Renal cortical epithelial cell (primary cell): ENCODE measurements at regions not wholly inside any gene's neighbourhood (a gene's known extent, or its start where the extent isn't known, plus 50 kb on each side); places are given as distances from the start of the nearest gene placed in this dataset.
"Not testable (repeated sequence)": the region's sequence is repeated elsewhere in the genome, so short reads cannot be mapped to it uniquely, and the experiment has no call there.

ENCODE experiments used
- DNase-seq: peaks from one replicate; pipeline ENCODE4 v3.0.0-alpha.2; 2011; ENCODE audit warnings: low read depth

DNA sequence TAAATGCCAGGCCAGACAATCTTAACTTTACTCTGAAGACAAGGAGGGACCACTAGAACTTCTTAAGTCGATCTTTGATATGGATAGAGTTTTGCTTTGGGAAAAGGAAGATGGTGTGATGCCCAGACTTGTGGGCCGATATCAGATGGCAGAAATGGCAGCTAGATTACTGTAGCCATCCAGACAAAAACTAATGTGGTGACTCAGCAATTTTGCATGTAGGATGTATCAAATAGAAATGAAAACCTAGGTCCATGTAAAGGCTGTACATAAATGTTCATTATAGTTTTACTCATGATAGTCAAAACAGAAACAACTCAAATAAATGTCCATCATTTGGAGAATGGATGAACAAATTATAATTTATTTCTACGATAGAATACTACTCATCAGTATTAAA, 121.5 kb downstream of the APIP start:
- DNase-seq: no peak

DNA sequence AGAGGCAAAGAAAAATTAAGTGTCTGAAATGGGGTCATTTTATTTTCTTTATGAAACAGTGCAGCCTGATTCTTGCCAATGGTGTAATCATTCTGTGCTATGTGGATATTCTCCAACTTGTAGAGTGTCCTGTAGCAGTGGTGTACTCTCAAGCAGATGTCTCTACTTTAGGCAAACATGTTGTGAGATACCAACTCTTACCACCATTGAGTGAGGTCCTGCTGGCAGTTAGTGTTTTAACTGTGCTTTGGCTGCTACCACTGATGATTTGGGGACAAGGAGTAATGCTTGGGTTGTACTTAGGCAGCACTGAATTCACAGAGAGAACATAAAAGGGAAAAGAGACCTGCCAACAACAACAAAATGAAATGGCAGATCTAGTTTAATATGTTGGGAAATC, 122.5 kb downstream of the APIP start:
- DNase-seq: no peak

GRCh38 chr11:34792814-34793258, 123.3 kb downstream of the APIP start:
- DNase-seq: peak; percentile 63

DNA sequence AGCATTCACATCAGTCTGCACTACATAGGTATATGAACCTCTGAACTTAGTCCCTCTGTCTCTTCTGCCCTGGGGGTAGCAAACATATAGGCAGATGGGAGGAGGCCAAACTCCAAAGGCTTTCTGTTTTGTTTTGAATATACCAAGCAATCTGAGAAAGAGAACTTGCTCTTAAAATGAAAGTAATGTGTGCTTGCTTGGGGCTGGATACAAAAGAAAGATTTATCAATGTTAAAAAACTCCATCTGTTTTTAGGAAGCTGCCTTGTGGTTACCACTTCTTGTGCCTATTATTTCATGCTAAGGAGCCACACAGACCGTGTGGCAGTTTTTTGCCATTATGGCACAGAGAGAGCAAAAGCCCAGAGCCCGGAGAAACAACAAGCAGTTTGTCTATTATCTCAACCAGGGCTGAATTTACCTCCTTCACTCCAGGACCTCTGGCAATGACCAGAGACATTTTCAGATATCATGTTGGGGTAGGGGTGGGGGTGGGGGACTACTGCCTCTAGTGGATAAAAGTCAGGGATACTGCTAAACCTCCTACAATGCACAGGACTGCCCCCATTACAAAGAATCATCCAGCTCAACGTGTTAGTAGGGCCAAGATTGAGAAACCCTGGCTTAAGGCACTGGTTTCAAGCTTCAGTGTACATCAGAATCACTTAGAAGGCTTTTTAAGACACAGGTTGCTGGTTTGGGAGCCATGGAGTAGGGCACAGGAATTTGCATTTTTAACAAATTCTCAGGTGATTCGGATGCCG, 124.2 kb downstream of the APIP start:
- DNase-seq: no peak

GRCh38 chr11:34790620-34791019, 125.6 kb downstream of the APIP start:
- DNase-seq: no peak

GRCh38 chr11:34789196-34789834, 126.9 kb downstream of the APIP start:
- DNase-seq: peak; percentile 44

DNA sequence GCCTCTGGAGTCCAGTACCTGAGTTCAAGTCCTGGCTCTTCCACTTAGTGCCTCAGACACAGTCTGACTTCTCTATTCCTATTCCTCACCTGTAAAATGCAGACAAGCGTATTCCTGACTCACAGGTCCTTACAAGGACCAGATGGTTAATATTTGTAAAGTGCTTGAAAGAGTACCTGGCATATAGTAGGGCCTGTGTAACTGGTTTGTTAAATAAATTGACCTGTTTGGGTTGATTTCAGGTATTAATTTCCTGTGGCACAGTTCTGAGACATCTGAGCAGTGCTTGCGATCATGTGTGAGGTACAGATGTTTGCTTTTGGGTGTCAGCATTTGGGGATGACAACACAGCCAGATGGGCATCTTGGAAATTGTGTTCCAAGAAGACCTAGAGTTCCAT, 127.5 kb downstream of the APIP start:
- no peak for DNase-seq

DNA sequence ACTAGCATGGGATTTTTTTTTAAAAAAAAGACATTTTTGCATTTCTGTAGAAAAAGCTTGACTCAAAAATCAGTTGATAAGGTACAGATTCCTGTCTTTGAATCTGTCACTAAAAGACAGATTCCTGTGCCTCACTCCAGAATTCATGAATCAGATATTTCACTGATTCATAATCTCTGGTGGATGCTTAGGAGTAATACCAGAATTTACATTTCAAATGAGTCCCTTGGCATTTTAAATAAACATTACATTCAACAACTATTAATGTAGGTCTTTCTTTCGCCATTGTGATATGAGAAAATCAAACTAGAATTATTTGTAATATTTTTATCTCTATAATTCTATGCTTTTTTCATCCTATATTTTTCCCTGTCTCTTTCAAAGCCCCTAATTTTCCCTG, 128.3 kb downstream of the APIP start:
- no peak for DNase-seq

GRCh38 chr11:34787348-34787747, 128.8 kb downstream of the APIP start:
- DNase-seq: no peak

DNA sequence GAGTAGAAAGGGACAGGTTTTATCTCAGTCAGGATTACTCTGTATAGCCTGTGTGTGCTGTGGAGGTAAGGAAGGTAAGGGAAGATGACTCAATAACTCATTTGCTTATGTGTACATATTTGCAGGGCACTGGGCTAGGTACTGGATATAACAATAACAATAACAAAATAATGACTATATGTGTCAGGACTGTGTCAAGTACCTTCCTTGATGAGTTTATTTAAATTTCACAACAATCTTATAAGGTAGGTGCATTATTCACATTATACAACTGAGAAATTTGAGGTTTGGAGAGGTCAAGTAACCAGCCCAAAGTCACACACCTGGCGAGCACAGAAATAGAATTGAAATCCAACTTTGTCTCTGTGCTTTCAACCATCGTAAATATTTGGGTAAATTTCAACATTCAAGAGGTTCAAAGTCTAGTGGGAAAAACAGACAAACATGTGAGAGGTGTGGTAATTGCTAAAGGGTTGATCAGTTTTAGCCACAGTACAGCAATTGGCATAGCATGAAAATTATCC, 131.8 kb downstream of the APIP start:
- peak; percentile 9 for DNase-seq

GRCh38 chr11:34783816-34784317, 132.3 kb downstream of the APIP start:
- no peak for DNase-seq

DNA sequence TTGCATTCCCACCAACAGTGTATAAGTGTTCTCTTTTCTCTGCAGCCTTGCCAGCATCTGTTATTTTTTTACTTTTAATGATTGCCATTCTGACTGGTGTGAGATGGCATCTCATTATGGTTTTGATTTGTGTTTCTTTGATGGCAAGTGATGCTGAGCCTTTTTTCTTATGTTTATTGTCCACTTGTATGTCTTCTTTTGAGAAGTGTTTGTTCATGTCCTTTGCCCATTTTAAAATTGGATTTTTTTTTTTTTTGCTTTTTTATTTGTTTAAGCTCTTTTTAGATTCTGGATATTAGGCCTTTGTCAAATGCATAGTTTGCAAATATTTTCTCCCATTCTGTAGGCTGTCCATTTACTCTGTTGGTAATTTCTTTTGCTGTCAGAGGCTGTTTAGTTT, 134.4 kb downstream of the APIP start:
- not testable (repeated sequence) for DNase-seq

DNA sequence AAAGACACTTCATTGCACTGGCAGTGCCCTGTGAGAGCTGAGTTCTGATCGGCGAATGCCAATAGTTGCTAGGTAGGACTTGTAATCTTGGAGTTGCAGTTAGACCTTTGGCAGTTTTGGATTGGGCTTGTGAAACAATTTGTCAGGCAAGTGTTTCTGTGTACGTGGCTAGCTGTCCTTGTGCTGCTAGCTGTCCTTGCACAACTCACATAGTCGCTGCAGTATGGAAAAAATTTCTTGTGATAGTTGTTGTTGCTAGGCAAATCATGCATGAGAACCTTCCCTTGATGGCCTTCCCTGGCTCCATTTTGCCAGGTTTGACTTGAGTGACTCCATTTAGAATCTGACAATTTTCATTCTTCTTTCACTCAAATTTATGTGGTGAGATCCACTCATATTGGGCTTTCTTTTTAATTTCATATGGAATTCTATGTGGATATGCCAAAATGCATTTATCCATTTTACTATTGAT, 140.7 kb downstream of the APIP start:
- no peak for DNase-seq

DNA sequence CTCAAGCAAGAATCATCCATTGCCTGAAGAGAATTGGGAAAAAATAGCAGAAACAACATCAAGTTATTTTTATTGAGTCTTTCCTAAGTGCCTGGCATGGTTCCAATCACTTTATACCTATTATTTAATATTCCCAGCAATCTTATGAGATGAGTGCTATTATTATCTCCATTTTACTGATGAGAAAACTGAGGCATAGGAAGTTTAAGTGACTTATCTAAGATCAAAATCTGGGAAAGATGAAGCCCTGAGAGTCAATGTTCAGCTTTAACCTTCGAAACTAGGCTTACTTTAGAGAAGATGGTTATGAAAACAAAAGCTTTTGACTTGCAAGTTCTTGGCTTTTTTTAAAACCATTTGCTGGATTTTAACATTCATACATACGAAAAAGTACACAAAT, 141.6 kb downstream of the APIP start:
- DNase-seq: no peak

DNA sequence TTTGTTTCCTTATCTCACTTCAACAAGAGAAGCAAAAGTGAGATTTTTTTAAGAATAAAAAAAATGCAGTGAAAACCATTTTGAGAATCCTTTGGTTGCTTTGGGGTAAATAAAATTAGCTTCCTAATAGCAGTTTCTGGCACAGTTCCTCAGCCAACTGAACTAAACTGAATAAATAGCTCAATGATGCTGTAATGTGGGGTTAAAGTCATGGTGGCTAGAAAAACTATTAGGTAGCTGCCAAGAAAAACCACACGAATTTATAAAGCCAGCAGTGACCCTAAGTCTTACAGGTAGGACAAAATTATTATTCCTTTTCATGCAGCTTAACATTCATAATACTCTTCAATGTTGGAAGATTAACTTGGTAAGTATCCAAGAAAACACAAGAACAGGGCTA, 142.4 kb downstream of the APIP start:
- peak; percentile 78 for DNase-seq

DNA sequence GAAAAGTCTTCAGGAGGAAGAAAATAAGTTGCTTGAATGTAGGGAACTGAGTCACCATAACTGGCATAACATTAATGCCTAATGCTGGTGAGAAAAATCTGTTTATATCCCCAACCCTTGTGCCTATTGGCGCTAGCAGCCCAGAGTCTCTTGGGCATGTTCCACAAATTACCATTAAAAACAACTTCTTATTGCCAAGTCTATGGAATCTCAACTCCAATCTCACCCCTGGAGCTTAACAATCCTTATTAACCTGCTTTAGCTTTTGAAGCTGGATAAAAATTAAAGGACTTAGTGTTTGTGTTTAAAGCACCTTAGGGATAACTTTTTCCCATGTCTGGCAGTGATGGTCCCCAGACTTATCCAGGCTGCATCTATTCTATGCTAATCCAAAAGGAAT, 143.0 kb downstream of the APIP start:
- peak; percentile 72 for DNase-seq

DNA sequence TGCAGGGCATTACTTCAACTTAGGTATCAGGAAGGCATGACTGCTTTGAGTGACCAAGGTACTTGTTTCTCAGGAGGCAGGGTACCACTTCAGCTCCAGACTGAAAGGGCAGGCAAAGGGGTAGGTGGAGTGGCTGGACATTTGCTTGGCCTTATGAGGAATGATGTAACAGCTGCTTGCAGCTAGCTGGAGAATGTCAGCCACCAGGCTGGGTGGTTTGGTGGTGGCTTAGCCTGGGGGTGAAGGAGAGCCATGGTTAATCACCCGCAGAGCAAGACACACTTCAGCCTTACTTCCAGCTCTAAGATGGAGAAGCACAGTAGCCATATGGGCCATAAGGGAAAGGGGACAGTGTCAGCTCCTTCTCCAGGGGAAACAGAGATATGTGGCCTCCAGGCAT, 146.1 kb downstream of the APIP start:
- no peak for DNase-seq

GRCh38 chr11:34769224-34769623, 147.0 kb downstream of the APIP start:
- DNase-seq: no peak

DNA sequence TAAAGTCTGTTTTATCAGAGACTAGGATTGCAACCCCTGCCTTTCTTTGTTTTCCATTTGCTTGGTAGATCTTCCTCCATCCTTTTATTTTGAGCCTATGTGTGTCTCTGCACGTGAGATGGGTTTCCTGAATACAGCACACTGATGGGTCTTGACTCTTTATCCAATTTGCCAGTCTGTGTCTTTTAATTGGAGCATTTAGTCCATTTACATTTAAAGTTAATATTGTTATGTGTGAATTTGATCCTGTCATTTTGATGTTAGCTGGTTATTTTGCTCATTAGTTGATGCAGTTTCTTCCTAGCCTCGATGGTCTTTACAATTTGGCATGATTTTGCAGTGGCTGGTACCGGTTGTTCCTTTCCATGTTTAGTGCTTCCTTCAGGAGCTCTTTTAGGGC, 141.7 kb downstream of the EHF start:
- DNase-seq: not testable (repeated sequence)

DNA sequence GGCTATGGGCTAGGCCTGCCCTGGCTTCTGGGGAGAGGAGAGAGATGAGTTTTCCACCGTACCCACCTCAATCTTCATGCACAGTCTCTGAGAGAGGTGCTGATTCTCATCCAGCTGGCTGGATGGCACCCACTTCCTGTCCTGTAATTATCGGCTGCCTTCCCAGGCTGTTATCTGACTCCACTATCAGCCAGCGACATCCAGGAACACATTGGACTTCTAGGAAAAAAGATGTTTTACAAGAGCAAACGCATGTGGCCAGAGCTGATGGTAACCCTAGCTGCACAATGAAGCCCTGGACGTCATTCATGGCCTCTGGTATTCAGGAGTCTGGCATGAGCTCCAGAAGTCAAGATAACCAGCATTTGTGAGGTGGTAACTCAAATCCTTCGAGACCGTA, 137.4 kb downstream of the EHF start:
- DNase-seq: no peak

DNA sequence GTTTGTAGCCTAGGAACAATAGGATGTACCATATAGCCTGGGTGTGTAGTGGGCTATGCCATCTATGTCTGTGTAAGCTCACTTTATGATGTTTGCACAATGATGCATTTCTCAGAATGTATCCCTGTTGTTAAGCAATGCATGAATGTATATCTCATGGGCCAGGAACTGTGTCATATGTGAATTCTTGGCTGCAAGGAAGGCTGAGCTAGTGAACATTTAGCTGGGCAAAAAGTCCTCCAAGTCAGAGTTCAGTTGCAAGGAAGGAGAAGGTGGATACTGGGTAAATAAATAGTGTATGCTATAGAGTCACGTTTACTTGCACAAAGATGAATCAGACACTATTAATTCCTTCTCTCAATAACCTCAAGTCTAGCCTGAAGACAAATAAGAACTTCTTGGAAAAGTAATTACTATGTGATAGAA, 136.1 kb downstream of the EHF start:
- DNase-seq: peak; percentile 70

GRCh38 chr11:34756591-34756990, 135.7 kb downstream of the EHF start:
- no peak for DNase-seq

DNA sequence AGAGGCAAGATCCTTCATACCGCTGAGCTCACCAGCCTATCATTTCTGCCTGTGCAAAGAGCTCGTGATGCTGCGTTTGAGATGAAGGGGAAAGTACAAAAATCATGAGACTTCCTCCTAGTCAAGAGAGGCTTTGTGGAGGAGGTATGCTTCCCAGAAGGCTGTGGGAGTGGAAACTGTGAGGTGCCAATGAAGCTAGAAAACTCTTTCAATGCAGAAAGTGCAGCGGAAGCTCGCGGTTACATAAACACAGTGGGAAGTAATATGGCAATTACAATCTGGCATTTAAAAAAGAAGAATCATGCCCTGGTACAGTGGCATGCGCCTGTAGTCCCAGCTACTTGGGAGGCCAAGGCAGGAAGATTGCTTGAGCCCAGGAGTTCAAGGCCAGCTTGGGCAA, 134.8 kb downstream of the EHF start:
- DNase-seq: no peak
